ENCODE measurements at regions not wholly inside any gene's neighbourhood (a gene's known extent, or its start where the extent isn't known, plus 50 kb on each side); places are given as distances from the start of the nearest gene placed in this dataset.

- TF ChIP-seq CTCF (IDR thresholded peaks at IDR 0.05): no peak
- DNase-seq: no peak
- Mint-ChIP-seq H3K4me3 (no peak overlapping the region), H3K4me1 (ENCODE audit: low read depth) (no peaks in the 10 kb centered on the region), H3K27ac (no peak overlapping the region), H3K27me3 (ENCODE audit: insufficient read depth) (no peaks in the 10 kb centered on the region), H3K9me3 (peaks cover 11% of the 10 kb centered on the region), H3K36me3 (ENCODE audit: low read depth) (no peaks in the 10 kb centered on the region)
Observed at GRCh38 chr2:126503476-126503875, 152.5 kb upstream of the GYPC start.

- H3K9me3 Mint-ChIP-seq: peaks cover 11% of the 10 kb centered on the region
- no peak overlapping the region for H3K4me3 Mint-ChIP-seq
- H3K36me3 Mint-ChIP-seq (ENCODE audit: low read depth): no peaks in the 10 kb centered on the region
- no peak overlapping the region for H3K27ac Mint-ChIP-seq
- DNase-seq: no peak
- no peaks in the 10 kb centered on the region for H3K27me3 Mint-ChIP-seq (ENCODE audit: insufficient read depth)
- no peaks in the 10 kb centered on the region for H3K4me1 Mint-ChIP-seq (ENCODE audit: low read depth)
- TF ChIP-seq CTCF (IDR thresholded peaks at IDR 0.05): no peak
Observed at GRCh38 chr2:126504949-126505348, 151.0 kb upstream of the GYPC start.

- H3K36me3 Mint-ChIP-seq (ENCODE audit: low read depth): no peaks in the 10 kb centered on the region
- H3K27me3 Mint-ChIP-seq (ENCODE audit: insufficient read depth): no peaks in the 10 kb centered on the region
- H3K27ac Mint-ChIP-seq: no peak overlapping the region
- no peak for DNase-seq
- H3K4me1 Mint-ChIP-seq (ENCODE audit: low read depth): no peaks in the 10 kb centered on the region
- no peak overlapping the region for H3K4me3 Mint-ChIP-seq
- TF ChIP-seq CTCF (IDR thresholded peaks at IDR 0.05): no peak
- H3K9me3 Mint-ChIP-seq: peaks cover 11% of the 10 kb centered on the region
Observed at GRCh38 chr2:126506786-126507185, 149.2 kb upstream of the GYPC start.

GRCh38 chr2:126507425-126507911 lies 148.5 kb upstream of the GYPC start:
- no peak for TF ChIP-seq CTCF (IDR thresholded peaks at IDR 0.05)
- Mint-ChIP-seq H3K4me3 (no peak overlapping the region), H3K36me3 (ENCODE audit: low read depth) (no peaks in the 10 kb centered on the region), H3K27me3 (ENCODE audit: insufficient read depth) (peaks cover 2% of the 10 kb centered on the region; the same call in 1 of the 2 replicates), H3K27ac (no peak overlapping the region), H3K9me3 (peaks cover 14% of the 10 kb centered on the region), H3K4me1 (ENCODE audit: low read depth) (no peaks in the 10 kb centered on the region)
- no peak for DNase-seq

- Mint-ChIP-seq H3K4me1 (ENCODE audit: low read depth) (no peaks in the 10 kb centered on the region), H3K36me3 (ENCODE audit: low read depth) (no peaks in the 10 kb centered on the region), H3K4me3 (no peak overlapping the region), H3K9me3 (peaks cover 33% of the 10 kb centered on the region), H3K27me3 (ENCODE audit: insufficient read depth) (peaks cover 2% of the 10 kb centered on the region; the same call in 1 of the 2 replicates), H3K27ac (no peak overlapping the region)
- DNase-seq: no peak
- no peak for TF ChIP-seq CTCF (IDR thresholded peaks at IDR 0.05)
Observed at GRCh38 chr2:126510356-126510755, 145.6 kb upstream of the GYPC start.

- Mint-ChIP-seq H3K27ac (no peak overlapping the region), H3K9me3 (peaks cover 37% of the 10 kb centered on the region), H3K4me3 (no peak overlapping the region), H3K4me1 (ENCODE audit: low read depth) (no peaks in the 10 kb centered on the region), H3K36me3 (ENCODE audit: low read depth) (no peaks in the 10 kb centered on the region), H3K27me3 (ENCODE audit: insufficient read depth) (peaks cover 2% of the 10 kb centered on the region; the same call in 1 of the 2 replicates)
- no peak for TF ChIP-seq CTCF (IDR thresholded peaks at IDR 0.05)
- no peak for DNase-seq
Observed at GRCh38 chr2:126510960-126511359, 145.0 kb upstream of the GYPC start.
